ENCODE measurements at regions not wholly inside any gene's neighbourhood (a gene's known extent, or its start where the extent isn't known, plus 50 kb on each side); places are given as distances from the start of the nearest gene placed in this dataset.

GRCh38 chr2:136443661-136444060 lies 321.7 kb upstream of the THSD7B start:
- WGBS (ENCODE audit: low lambda C conversion rate): 47% methylated on average over 2 of the region's 2 CpGs
- POLR2A ChIA-PET: no interaction called here
- no peak overlapping the region for H2AFZ ChIP-seq (ENCODE audit: low read depth)
- peaks cover 0 to 2% of the 10 kb centered on the region in 2 experiments; a peak in 2 of 4 replicates for H3K4me1 ChIP-seq (ENCODE audit: control insufficient read depth in 1 of 2, insufficient read depth in 2 of 2, low read depth in 1 of 2, low read length in 1 of 2)
- TF ChIP-seq TEAD4 (IDR thresholded peaks at IDR 0.05; ENCODE audit: borderline replicate concordance, insufficient read depth) (no peak), FOXM1 (IDR thresholded peaks at IDR 0.05; ENCODE audit: low read depth) (no peak), NFIC (IDR thresholded peaks at IDR 0.05; ENCODE audit: borderline replicate concordance) (no peak), EZH2phosphoT487 (IDR thresholded peaks at IDR 0.05; ENCODE audit: borderline replicate concordance, low read depth) (no peak), SMC3 (IDR thresholded peaks at IDR 0.05; ENCODE audit: low read depth, low read length) (no peak), FOSL2 (IDR thresholded peaks at IDR 0.05; ENCODE audit: borderline replicate concordance, low read depth) (no peak), FOXJ3 (CRISPR knock-in tag; IDR thresholded peaks at IDR 0.05) (no peak)
- TF ChIP-seq, protein P1, sequence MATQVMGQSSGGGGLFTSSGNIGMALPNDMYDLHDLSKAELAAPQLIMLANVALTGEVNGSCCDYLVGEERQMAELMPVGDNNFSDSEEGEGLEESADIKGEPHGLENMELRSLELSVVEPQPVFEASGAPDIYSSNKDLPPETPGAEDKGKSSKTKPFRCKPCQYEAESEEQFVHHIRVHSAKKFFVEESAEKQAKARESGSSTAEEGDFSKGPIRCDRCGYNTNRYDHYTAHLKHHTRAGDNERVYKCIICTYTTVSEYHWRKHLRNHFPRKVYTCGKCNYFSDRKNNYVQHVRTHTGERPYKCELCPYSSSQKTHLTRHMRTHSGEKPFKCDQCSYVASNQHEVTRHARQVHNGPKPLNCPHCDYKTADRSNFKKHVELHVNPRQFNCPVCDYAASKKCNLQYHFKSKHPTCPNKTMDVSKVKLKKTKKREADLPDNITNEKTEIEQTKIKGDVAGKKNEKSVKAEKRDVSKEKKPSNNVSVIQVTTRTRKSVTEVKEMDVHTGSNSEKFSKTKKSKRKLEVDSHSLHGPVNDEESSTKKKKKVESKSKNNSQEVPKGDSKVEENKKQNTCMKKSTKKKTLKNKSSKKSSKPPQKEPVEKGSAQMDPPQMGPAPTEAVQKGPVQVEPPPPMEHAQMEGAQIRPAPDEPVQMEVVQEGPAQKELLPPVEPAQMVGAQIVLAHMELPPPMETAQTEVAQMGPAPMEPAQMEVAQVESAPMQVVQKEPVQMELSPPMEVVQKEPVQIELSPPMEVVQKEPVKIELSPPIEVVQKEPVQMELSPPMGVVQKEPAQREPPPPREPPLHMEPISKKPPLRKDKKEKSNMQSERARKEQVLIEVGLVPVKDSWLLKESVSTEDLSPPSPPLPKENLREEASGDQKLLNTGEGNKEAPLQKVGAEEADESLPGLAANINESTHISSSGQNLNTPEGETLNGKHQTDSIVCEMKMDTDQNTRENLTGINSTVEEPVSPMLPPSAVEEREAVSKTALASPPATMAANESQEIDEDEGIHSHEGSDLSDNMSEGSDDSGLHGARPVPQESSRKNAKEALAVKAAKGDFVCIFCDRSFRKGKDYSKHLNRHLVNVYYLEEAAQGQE (IDR thresholded peaks at IDR 0.05; ENCODE audit: low read depth, low read length): no peak
- TF ChIP-seq, protein P2, sequence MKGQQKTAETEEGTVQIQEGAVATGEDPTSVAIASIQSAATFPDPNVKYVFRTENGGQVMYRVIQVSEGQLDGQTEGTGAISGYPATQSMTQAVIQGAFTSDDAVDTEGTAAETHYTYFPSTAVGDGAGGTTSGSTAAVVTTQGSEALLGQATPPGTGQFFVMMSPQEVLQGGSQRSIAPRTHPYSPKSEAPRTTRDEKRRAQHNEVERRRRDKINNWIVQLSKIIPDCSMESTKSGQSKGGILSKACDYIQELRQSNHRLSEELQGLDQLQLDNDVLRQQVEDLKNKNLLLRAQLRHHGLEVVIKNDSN (IDR thresholded peaks at IDR 0.05; ENCODE audit: borderline replicate concordance, low read depth): no peak
- TF ChIP-seq, protein P3, sequence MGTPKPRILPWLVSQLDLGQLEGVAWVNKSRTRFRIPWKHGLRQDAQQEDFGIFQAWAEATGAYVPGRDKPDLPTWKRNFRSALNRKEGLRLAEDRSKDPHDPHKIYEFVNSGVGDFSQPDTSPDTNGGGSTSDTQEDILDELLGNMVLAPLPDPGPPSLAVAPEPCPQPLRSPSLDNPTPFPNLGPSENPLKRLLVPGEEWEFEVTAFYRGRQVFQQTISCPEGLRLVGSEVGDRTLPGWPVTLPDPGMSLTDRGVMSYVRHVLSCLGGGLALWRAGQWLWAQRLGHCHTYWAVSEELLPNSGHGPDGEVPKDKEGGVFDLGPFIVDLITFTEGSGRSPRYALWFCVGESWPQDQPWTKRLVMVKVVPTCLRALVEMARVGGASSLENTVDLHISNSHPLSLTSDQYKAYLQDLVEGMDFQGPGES (IDR thresholded peaks at IDR 0.05; ENCODE audit: low read depth, low read length): no peak
- H3K27ac ChIP-seq (ENCODE audit: low read depth in 2 of 2, low read length in 1 of 2): no peak overlapping the region
- H3K9me2 ChIP-seq: no peaks in the 10 kb centered on the region
- H3K4me2 ChIP-seq: no peak overlapping the region
- H3K9me3 ChIP-seq: no peaks in the 10 kb centered on the region
- H3F3A ChIP-seq (replicated peaks; ENCODE audit: insufficient read depth): no peaks in the 10 kb centered on the region
- H3K79me2 ChIP-seq (ENCODE audit: insufficient read depth): no peaks in the 10 kb centered on the region
- no peaks in the 10 kb centered on the region for H4K20me1 ChIP-seq (ENCODE audit: insufficient read depth)
- no peak for DNase-seq
- H3K9ac ChIP-seq: no peak overlapping the region
- no peaks in the 10 kb centered on the region for H3K27me3 ChIP-seq (ENCODE audit: insufficient read depth)
- no peaks in the 10 kb centered on the region for H3K36me3 ChIP-seq (replicated peaks in 1 of 2; ENCODE audit: control insufficient read depth in 1 of 2, insufficient read depth in 2 of 2, low read length in 1 of 2)
- CTCF ChIA-PET: interaction anchor here (1.3 kb wide), 1 partner anchor 21 kb away, joined by 6 read pairs; no protein-coding TSS in a partner anchor
- no peak overlapping the region for H3K4me3 ChIP-seq (ENCODE audit: low read depth in 2 of 2, low read length in 1 of 2)
